ENCODE measurements at regions not wholly inside any gene's neighbourhood (a gene's known extent, or its start where the extent isn't known, plus 50 kb on each side); places are given as distances from the start of the nearest gene placed in this dataset.

- TF ChIP-seq EZH2 (IDR thresholded peaks at IDR 0.05), result no peak
- TF ChIP-seq POLR2AphosphoS5 (IDR thresholded peaks at IDR 0.05; ENCODE audit: borderline replicate concordance, low read depth, low read length), result no peak
Measured at GRCh38 chr3:66934041-66934440, 64.1 kb upstream of the KBTBD8 start.

All from SK-N-MC (cell line).